ENCODE measurements at regions not wholly inside any gene's neighbourhood (a gene's known extent, or its start where the extent isn't known, plus 50 kb on each side); places are given as distances from the start of the nearest gene placed in this dataset.

DNA sequence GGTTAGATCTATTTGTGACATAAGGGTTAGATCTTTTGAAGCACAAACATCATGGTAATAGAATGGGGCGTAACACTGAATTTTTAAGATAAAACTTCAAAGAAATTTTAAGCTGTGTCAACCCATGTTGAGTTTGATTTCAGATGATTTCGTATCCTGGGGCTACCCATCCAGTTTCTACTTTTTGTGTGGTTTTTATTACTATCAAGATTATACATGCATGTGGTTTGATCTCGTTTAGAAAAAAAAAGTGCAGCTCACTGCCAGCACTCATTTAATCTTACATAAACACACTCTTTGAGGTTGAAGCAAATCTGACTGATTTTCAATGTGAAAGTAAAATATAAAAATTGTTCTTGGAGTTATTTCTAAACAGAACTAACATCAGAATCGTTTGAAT is 140.8 kb upstream of the GRB10 start:
- ATAC-seq (no peak), DNase-seq (no peak)
- no peaks in the 10 kb centered on the region for H3K9me3 ChIP-seq
- no peak for TF ChIP-seq CTCF (IDR thresholded peaks at IDR 0.05)
- no peak overlapping the region for H3K4me3 ChIP-seq
- H3K27ac ChIP-seq: no peak overlapping the region
- H3K27me3 ChIP-seq: no peaks in the 10 kb centered on the region
- intact Hi-C loops (cut with DNase I): no loop called here
- H3K36me3 ChIP-seq: no peaks in the 10 kb centered on the region
- no peaks in the 10 kb centered on the region for H3K4me1 ChIP-seq

DNA sequence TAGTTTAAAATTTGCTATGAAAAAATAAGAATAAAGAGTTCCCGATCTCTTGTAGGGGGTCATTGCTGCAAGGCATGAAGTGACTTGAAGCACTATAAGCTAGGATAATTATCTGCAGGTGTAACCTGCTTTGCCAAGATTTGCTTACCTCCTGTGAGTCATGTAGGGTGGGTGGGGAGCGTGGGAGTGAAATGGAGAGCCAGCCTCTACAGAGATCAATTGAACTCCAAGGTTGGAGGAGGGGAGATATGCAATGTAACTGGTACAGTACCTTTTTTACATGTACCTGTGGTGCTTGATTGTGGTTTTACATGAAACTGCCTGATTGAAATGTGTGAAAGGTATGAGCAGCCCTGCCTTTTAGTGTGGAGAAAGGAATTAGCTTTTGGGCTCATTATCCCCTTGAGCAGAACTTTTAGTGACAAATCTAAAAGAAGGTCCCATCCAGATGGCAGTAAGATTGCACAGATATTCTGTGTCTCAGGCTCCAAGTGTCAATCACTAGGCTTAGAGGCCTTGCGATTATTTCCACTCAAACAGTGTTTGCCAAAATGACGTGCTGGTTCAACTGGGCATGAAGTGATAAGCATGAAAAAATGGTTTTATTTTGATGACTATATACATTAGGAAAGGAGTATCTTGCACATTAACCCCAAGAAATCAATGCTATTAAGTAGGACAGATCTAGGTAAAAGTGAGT is 138.6 kb upstream of the GRB10 start:
- Histone ChIP-seq H3K4me1 (no peaks in the 10 kb centered on the region), H3K27ac (no peak overlapping the region)
- no peak for ATAC-seq

DNA sequence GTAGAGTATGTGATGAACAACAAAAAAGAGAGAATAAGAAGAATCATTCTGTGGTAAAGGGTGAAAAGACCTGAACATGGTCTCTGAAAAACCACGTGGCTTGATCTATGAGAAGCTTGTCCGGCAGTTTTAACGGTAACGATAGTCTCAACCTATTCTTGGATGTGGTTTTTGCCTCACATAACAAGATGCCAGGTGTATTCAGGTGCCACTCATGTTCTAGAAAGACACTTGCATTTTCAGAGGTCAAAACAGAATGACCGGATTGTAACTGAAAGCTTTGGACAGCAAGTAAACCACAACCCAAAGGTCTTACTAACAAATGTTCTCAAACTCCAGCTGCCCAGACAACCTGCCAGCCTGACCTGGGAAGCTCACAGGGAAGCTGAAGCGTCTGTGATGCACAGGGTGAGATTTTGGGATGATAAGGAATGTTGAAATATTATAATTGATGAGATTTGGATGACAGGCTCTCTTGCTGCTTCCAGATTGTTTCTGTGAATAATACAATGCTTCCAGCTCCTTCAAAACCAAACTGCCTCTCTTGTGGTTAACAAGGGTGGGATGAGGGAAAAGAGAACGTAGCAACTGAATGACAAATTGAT is 137.4 kb upstream of the GRB10 start:
- intact Hi-C loops (cut with DNase I): no loop called here
- Histone ChIP-seq H3K9me3 (no peaks in the 10 kb centered on the region), H3K27ac (no peak overlapping the region), H3K4me3 (no peak overlapping the region), H3K4me1 (no peaks in the 10 kb centered on the region), H3K27me3 (no peaks in the 10 kb centered on the region), H3K36me3 (no peaks in the 10 kb centered on the region)
- ATAC-seq: no peak
- no peak for DNase-seq
- TF ChIP-seq CTCF (IDR thresholded peaks at IDR 0.05): no peak

More for the DNA sequence above, 138.6 kb upstream of the GRB10 start:
- Histone ChIP-seq H3K4me3 (no peak overlapping the region), H3K9me3 (no peaks in the 10 kb centered on the region), H3K27me3 (no peaks in the 10 kb centered on the region), H3K36me3 (no peaks in the 10 kb centered on the region)
- intact Hi-C loops (cut with DNase I): no loop called here
- TF ChIP-seq CTCF (IDR thresholded peaks at IDR 0.05): no peak
- no peak for DNase-seq

GRCh38 chr7:50915621-50916020 is 132.9 kb upstream of the GRB10 start:
- DNase-seq: no peak
- no peak for ATAC-seq
- intact Hi-C loops (cut with DNase I): no loop called here

More at GRCh38 chr7:50915621-50916020, 132.9 kb upstream of the GRB10 start:
- no peaks in the 10 kb centered on the region for H3K36me3 ChIP-seq
- H3K27ac ChIP-seq: no peak overlapping the region
- no peaks in the 10 kb centered on the region for H3K4me1 ChIP-seq
- no peaks in the 10 kb centered on the region for H3K9me3 ChIP-seq
- TF ChIP-seq CTCF (IDR thresholded peaks at IDR 0.05): no peak
- no peak overlapping the region for H3K4me3 ChIP-seq
- H3K27me3 ChIP-seq: no peaks in the 10 kb centered on the region
